Astrocyte of the hippocampus (primary cell): ENCODE measurements at regions not wholly inside any gene's neighbourhood (a gene's known extent, or its start where the extent isn't known, plus 50 kb on each side); places are given as distances from the start of the nearest gene placed in this dataset.
A peak's percentile ranks its signal among the peaks of the same experiment; 100 is the strongest.
"Not testable (repeated sequence)": the region's sequence is repeated elsewhere in the genome, so short reads cannot be mapped to it uniquely, and the experiment has no call there.

Source experiments
- DNase-seq: peaks from one replicate; pipeline ENCODE4 v3.0.0; 2011; ENCODE audit warnings: low read depth, low spot score

DNA sequence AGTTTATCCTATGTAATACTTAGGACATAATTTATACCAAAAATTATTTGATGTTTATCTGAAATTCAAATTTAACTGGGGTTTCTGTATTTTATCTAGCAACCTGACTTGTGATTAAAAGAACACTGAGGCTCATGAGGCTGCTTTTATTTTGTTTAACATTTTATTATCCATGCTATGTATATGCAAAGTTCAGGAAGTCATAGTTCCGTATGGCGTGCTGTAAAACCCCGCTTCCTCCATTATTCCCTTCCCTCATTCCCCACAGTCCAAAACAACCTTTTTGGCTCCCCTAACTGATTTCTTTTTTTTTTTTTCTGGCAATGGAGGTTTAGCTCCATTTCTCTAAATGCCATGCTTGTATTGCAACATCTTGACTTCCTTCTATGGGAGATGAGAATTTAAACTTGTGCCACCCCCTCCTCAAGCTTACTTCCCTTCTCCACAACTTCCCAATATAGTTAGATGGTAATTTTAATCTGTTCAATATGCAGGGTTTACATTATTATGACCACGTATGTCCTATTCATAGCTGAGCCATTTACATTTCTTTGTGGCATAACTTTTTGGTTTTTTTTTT, 138.0 kb upstream of the DNAH14 start:
- DNase-seq = no peak

DNA sequence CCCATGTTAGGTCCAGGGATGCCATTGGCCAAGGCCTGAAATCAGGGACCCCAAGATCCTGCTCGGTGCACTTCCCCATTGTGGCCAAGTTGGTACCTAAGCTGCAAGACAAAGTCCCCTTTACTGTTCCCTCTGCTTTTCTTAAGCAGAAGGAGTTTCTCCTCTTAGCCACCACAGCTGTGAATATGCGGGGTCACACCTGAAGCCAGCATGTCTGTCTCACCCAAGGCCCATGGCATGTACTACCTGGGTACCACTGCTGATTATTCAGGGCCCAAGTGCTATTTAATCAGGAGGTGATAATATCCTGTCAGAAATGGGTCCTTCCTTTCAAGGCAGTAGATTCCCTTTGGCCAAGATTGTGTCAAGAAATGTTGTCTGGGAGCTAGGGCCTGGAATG, 133.9 kb upstream of the DNAH14 start:
- no peak for DNase-seq

DNA sequence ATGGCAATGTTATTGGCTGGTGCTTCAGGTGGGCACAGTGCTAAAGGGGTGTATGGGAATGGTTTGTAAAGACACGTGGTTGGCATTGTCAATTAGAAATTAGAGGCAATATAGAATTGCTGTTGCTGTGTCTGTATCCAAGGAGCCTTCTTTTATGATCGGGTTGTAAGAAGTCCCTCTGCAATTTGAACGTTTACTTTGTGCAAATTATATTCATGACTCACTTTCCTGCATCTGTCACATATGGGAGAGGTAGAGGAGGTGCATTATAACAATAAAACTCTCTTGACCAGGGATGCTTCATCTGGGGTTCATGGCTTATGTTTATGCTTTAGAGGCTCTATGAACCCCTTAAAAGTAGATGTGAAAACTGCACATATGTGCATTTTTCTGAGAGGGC, 130.4 kb upstream of the DNAH14 start:
- no peak for DNase-seq

GRCh38 chr1:224800486-224801119, 128.9 kb upstream of the DNAH14 start:
- no peak for DNase-seq

- no peak for DNase-seq
Observed at GRCh38 chr1:224801844-224802490, 127.5 kb upstream of the DNAH14 start.

DNA sequence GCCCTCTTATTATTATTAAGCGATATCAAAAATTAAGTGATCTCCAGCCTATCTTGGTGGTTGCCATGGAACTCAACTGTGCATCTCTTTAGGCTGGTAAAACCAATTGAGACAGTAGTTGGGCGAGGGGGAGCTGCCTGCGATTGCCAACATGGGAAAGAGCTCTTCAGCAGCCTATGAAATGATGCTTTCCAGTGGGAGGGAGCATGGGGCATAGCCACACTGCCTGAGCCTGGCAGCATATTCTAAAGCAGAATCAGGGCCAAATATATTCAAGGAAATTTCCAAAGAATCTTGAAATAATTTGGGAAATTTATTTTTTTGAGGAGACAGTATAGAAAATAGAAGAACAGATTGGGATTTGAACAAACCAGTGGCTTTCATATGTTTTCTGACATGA, 126.9 kb upstream of the DNAH14 start:
- DNase-seq = no peak

DNA sequence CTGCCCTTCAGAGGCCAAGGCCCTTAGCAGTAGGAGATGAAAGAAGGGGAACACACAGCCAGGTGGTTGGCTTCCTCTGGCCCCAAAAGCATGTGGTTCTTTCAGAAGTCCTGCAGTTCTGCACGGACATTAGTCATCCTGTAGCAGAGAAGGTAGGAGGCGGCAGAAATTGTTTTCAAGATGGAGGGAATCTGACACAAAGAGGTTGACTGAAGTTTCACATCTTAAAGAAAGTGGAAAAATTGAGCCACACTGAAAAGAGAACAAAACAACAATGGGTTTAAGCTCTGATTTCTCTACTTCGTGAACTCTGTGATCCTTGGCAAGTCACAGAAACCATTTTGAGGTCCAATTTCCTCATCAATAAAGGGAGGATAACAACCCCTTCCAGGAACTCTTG, 125.3 kb upstream of the DNAH14 start:
- no peak for DNase-seq

DNA sequence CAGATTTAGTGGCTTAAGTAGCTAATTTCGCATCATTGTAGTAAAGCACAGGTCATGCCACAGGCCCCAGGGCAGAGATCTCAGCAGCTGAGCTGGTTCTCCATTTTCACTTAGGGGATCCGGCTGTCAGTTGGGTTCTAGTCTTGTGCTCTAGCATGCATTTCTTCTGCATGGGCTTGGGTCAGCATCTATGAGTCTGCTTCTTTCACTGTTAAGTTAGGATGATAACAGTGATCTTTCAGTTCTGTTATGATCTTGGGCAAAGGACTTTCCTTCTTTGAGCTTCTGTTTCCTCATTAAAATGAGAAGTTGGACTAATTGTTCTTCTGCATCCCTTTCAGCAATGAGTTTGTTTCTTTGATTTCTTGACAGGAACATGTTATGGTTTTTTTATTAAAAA, 123.6 kb upstream of the DNAH14 start:
- no peak for DNase-seq

- DNase-seq = no peak
Observed at GRCh38 chr1:224809137-224809536, 120.3 kb upstream of the DNAH14 start.

- no peak for DNase-seq
Observed at GRCh38 chr1:224809613-224810012, 119.9 kb upstream of the DNAH14 start.

DNA sequence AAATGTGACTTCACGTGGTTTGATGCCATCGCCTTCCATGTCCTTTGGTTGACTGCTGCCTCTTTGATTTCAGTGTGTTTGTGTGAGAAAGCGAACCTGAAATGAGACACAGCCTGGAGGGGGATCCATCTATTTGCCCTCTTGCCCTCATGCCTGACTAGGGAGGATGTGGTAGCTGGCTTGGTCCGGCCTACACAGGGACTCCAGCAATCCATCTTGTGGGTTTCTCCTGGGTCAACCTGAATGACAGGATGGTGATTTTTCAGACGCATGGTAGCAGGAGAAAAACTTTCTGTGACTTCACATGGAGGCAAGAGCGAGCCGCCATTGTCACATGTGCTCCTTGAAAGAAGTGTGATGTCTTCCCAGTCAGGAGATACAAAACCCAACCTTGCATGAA, 117.9 kb upstream of the DNAH14 start:
- DNase-seq = no peak

- DNase-seq = no peak
Observed at GRCh38 chr1:224815647-224816046, 113.8 kb upstream of the DNAH14 start.

DNA sequence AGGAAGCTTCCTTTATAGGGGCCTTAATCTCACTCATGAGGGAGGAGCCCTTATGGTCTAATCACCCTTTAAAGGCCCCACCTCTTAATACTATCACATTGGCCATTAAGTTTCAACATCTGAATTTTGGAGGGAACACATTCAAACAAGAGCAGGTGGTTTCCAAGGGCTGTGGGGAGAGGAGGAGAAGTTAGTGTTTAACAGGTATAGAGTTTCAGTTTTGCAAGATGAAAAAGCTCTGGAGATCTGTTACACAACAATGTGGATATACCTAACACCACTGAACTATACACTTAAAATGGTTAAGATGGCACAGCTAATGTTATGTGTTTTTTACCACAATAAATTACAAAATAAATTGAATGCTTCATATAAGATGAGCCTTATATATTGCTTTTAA, 113.4 kb upstream of the DNAH14 start:
- DNase-seq = no peak

DNA sequence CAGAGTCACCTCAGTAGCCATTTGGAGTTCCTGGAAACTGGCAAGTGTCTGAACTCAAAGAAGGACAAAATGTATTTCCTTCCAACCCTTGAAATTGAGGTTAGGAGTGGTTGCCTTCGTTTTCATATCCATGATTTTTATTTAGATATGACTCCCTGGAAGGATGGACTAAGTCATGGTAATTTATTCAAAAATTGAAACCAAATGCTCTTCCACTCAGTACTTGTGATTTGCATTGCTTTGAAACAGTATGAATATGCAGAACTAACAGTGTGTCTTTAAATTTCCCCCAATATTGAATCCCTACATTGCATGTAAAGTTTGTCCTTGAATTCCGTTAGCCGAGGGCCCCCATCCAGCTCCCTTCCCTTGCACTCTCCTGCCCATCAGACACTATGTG, 112.1 kb upstream of the DNAH14 start:
- no peak for DNase-seq

- no peak for DNase-seq
Observed at GRCh38 chr1:224819861-224820260, 109.6 kb upstream of the DNAH14 start.

- DNase-seq = no peak
Observed at GRCh38 chr1:224820341-224820740, 109.1 kb upstream of the DNAH14 start.

GRCh38 chr1:224821751-224822150, 107.7 kb upstream of the DNAH14 start:
- not testable (repeated sequence) for DNase-seq

DNA sequence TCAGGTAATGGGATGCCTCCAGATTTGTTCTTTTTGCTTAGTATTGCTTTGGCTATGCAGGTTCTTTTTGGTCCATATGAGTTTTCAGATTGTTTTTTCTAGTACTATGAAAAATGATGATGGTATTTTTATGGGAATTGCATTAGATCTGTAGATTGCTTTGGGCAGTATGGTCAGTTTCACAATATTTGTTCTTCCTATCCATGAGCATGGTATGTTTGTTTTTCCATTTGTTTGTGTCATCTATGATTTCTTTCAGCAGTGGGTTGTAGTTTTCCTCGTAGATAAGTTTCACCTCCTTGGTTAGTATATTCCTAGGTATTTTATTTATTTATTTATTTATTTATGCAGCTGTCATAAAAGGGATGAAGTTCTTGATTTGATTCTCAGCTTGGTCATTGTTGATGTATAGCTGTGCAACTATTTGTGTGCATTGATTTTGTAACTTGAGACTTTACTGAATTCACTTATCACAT, 103.9 kb upstream of the DNAH14 start:
- no peak for DNase-seq

- peak; percentile 34 for DNase-seq
Observed at GRCh38 chr1:224828691-224829090, 100.8 kb upstream of the DNAH14 start.

- DNase-seq = peak; percentile 4
Observed at GRCh38 chr1:224831501-224831900, 98.0 kb upstream of the DNAH14 start.

DNA sequence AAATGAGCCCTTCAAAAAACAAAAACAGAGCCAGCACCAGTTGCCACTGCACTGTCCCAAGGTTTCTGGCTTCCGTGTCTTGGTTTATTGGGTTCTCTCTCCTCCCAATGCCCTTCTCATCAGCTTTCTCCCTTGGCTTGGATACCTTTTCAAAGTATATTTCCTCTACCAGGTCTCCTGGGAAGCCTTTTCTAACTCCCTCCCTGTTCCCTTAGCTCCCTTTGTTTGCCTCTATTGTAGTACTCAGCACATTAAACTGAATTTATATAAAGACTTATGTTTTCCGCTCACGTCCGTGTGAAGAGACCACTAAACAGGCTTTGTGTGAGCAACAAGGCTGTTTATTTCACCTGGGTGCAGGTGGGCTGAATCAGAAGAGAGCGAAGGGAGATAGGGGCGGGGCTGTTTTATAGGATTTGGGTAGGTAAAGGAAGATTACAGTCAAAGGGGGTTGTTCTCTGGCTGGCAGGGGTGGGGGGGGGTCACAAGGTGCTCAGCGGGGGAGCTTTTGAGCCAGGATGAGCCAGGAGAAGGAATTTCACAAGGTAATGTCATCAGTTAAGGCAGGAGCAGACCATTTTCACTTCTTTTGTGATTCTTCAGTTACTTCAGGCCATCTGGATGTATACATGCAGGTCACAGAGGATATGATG, 89.7 kb upstream of the DNAH14 start:
- DNase-seq = not testable (repeated sequence)

DNA sequence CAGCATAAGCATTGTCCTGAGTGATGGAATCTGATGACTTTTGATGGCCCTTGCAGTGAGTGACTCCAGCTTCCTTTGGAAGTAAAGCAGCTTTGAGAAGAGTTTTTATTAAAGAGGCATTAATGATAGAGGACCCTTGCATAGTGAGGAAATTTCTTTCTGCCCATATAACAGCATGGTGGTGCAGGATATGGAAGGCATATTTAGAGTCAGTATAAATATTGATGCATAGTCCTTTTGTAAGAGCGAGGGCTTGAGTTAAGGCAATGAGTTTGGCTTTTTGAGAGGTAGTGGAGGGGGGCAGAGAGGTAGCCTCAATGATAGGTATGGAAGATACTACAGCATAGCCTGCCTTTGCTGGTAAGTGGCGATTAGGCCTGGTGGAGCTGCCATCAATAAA, 87.7 kb upstream of the DNAH14 start:
- DNase-seq = not testable (repeated sequence)
